AG09309 (cell line): ENCODE measurements at regions not wholly inside any gene's neighbourhood (a gene's known extent, or its start where the extent isn't known, plus 50 kb on each side); places are given as distances from the start of the nearest gene placed in this dataset.
"Not testable (repeated sequence)": the region's sequence is repeated elsewhere in the genome, so short reads cannot be mapped to it uniquely, and the experiment has no call there.

Experiments
- DNase-seq: peaks from one replicate; pipeline ENCODE4 v3.0.0-alpha.2; 2010; ENCODE audit warnings: low read depth
- H3K4me3 ChIP-seq: 2 replicates; pipeline ENCODE4 v1.5.1; 2011; ENCODE audit warnings: mild to moderate bottlenecking, low read depth, low read length, moderate library complexity; ENCODE audit not compliant: control insufficient read depth
- TF ChIP-seq, protein P1 (sequence below): IDR thresholded peaks from 2 replicates; pipeline ENCODE4 v1.5.1; 2011; ENCODE audit warnings: mild to moderate bottlenecking, low read depth, low read length, inconsistent platforms; ENCODE audit not compliant: insufficient read depth, control insufficient read depth; ENCODE audit errors: missing control alignments

DNA sequence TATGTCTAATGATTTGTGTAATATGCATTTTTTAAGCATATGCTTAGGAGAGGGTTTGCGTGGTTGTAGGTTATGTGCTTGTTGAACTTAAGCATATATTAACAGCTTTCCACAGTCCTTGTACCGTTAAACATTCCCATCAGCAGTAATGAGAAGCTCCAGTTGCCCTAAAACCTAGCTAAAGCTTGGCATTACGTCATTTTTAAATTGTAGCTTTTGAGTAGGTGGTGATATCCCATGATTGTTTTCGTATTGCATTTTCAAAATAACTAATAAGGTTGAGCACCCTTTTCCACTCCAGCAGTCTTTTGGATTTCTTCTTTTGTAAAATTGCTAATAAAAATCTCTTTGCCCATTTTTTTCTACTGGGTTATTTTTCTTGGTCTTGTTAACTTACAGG is 453.1 kb upstream of the GCFC2 start:
- H3K4me3 ChIP-seq: no peak overlapping the region
- TF ChIP-seq, protein P1, sequence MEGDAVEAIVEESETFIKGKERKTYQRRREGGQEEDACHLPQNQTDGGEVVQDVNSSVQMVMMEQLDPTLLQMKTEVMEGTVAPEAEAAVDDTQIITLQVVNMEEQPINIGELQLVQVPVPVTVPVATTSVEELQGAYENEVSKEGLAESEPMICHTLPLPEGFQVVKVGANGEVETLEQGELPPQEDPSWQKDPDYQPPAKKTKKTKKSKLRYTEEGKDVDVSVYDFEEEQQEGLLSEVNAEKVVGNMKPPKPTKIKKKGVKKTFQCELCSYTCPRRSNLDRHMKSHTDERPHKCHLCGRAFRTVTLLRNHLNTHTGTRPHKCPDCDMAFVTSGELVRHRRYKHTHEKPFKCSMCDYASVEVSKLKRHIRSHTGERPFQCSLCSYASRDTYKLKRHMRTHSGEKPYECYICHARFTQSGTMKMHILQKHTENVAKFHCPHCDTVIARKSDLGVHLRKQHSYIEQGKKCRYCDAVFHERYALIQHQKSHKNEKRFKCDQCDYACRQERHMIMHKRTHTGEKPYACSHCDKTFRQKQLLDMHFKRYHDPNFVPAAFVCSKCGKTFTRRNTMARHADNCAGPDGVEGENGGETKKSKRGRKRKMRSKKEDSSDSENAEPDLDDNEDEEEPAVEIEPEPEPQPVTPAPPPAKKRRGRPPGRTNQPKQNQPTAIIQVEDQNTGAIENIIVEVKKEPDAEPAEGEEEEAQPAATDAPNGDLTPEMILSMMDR: no peak
- DNase-seq: no peak

GRCh38 chr2:76160670-76161069 is 450.0 kb upstream of the GCFC2 start:
- TF ChIP-seq, protein P1: no peak
- H3K4me3 ChIP-seq: no peak overlapping the region
- no peak for DNase-seq

GRCh38 chr2:76159042-76159648 is 448.4 kb upstream of the GCFC2 start:
- TF ChIP-seq, protein P1: no peak
- DNase-seq: no peak
- no peak overlapping the region for H3K4me3 ChIP-seq

GRCh38 chr2:76157531-76157930 is 446.8 kb upstream of the GCFC2 start:
- no peak overlapping the region for H3K4me3 ChIP-seq
- TF ChIP-seq, protein P1: no peak

DNA sequence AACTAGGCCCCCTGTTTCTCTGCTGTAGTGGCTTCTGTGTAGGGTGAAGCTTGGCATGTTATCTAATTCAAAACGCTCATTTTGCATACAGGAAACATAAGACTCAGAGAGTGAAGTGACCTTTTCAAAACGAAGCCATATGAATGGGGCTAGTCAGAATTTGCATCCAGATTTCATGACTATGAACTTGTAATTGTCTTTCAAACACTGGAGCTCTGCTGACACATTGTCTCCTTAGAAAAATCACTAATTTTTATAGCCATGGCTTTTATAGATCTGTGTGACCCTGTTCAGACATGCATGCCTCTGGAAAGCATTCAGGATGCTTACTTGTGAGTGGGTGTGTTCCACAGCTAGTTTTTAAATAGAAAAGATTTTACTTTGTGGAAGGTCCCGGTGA is 444.3 kb upstream of the GCFC2 start:
- DNase-seq: no peak
- TF ChIP-seq, protein P1: no peak
- no peak overlapping the region for H3K4me3 ChIP-seq

More at GRCh38 chr2:76157531-76157930, 446.8 kb upstream of the GCFC2 start:
- DNase-seq: no peak

GRCh38 chr2:76149846-76150245 is 439.1 kb upstream of the GCFC2 start:
- DNase-seq: no peak
- TF ChIP-seq, protein P1: no peak
- H3K4me3 ChIP-seq: no peak overlapping the region

GRCh38 chr2:76139303-76139702 is 428.6 kb upstream of the GCFC2 start:
- DNase-seq, H3K4me3 ChIP-seq: not testable (repeated sequence)
